ENCODE measurements at regions not wholly inside any gene's neighbourhood (a gene's known extent, or its start where the extent isn't known, plus 50 kb on each side); places are given as distances from the start of the nearest gene placed in this dataset.

GRCh38 chr10:44020322-44021111, 364.4 kb downstream of the CXCL12 start:
- no peak for DNase-seq

DNA sequence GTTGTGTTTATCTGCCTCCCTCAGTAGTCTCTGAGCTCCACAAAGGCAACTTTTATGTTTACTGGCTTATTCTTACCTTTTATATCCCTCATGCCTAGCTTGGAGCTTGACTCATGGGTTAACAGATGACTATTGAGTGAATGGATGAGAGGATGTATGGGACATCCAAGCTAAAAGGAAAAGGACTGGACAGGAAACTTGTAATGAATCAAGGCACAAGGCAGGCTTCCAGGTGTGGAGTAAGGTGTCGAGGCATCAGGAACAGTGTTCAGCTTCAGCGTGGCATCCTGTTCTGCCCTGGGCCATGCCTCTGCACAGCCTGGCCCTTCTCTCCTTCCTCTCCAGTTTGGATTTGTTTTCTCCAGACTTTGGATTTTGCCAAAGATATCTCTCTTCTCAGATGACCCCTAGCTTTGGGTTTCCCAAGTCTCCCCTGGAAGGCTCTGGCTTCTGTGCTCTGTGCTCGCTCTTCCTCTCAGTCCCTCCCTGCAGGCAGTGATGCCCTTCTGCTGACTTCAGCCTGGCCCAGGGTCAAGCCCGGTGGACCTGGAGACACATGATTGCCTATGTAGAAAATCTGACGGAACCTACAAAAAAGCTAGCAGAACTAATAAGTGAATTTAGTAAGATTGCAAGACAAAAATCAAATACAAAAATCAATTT, 367.3 kb downstream of the CXCL12 start:
- no peak for DNase-seq

GRCh38 chr10:44016589-44017482, 368.1 kb downstream of the CXCL12 start:
- no peak for DNase-seq

- no peak for DNase-seq
Measured at GRCh38 chr10:44015702-44016500, 367.2 kb upstream of the ZNF32 start.

DNA sequence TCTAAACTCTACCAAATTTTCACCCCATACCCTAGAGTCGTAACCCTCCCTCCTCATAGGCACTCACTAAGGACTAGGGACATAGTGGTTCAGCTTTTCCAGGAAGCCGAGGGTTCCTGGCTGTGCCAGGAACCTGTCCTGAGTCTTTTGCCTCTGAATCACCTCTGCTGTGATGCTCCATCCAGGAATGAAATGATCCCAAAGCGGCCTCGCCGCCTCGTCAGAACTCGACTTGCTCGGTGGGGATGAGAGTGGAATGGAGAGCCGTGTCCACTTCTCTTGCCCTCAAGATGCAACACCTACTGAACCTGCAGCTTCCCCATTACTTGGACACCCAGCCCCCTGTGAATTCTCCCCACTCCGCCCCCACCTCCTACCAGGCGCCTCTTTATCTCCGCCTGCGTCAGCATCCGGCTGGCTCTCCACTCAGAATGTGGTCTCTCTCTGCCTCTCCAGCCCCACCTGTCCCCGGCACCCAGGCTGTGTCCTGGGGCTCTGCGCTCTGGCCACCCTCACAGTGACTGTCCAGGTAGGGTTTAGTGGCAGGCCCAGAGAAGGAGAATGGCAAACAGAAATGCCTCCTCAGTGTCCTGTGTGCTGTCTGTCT, 366.1 kb upstream of the ZNF32 start:
- DNase-seq: no peak

GRCh38 chr10:44013981-44014380, 365.3 kb upstream of the ZNF32 start:
- no peak for DNase-seq

GRCh38 chr10:44012921-44013320, 364.2 kb upstream of the ZNF32 start:
- no peak for DNase-seq

DNA sequence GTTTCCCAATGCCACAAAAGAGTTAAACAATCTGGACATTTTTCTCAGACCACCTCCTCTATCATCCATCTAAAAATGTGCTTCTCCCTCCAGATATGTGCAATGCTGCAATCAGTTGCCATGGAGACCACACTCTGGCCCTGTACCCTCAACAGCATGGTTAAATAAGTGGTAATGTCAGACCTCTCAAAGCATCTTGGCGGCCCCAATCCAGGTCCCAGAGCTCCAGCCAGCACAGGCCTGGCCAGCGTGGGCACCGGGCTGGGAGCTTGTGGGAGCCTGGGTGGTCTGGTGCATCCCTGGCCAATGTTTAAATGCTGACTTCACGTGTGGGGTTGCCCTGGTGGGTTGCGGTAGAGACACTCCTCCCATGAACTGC, 362.9 kb upstream of the ZNF32 start:
- no peak for DNase-seq

DNA sequence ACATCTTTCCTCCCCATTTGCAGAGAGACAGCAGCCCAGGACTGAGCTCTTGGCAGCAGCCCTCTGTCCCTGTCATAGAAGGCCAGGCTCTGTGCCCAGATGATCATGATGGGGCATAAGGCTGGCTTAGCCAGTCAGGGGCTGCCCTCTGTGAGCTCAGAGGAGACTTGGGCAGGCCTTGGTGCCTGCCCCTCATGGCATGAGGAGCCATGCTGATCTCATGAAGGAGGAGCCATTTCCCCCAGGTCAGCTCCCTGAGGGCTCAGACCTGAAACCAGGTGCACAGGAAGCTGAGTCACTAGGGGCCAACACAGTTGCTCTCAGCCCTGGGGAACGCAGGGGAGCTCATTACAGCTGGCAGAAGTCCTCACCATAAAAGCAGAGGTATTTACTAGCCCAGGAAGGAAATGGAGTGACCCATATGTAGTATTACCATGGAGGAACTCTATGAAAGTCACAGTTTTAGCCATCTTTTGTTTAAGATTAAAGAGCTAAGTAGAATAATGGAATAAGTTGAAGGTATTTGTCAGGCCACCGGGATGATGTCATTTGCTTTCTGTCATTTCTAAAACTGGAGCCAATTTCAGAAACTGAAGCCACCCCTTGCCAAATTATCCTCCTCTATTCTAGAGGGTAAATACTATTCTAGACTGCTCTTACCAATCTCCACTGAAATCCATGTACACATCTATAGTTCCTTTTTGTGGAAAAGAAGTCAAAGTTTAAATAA, 362.4 kb upstream of the ZNF32 start:
- DNase-seq: no peak

DNA sequence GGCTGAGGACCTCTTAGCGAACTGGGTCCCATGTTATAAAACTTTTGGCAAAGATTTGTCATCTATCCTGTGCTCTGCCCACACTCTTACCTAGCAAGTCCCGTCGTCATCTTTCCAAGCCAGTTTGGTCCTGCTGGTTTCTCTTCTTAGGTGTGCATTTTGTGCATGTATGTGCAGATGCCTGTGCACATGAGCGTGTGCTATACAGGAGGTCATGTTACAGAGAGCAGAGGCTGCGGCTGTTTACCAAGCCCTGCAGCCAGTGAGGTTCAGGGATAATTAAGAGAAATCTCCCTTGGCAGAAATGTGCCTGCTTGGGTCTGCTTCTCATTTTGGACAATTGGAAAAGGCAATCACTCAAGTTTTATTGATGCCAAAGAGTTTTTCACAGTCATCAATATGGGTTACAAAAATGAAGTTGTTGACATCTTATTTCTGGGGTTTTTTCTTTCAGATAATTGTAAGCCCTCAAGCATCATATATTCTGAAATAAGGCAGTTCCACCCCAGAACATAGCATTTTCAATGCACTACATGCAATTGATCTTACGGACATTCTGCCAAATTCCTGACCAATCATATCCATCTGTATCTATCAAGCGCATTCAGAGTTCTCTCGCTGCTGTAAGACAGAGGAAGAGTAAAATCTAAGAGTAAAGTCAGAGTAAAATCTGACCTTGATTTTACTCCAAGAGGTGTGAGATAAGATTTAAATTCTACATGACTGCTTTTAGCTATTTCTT, 361.4 kb upstream of the ZNF32 start:
- no peak for DNase-seq

DNA sequence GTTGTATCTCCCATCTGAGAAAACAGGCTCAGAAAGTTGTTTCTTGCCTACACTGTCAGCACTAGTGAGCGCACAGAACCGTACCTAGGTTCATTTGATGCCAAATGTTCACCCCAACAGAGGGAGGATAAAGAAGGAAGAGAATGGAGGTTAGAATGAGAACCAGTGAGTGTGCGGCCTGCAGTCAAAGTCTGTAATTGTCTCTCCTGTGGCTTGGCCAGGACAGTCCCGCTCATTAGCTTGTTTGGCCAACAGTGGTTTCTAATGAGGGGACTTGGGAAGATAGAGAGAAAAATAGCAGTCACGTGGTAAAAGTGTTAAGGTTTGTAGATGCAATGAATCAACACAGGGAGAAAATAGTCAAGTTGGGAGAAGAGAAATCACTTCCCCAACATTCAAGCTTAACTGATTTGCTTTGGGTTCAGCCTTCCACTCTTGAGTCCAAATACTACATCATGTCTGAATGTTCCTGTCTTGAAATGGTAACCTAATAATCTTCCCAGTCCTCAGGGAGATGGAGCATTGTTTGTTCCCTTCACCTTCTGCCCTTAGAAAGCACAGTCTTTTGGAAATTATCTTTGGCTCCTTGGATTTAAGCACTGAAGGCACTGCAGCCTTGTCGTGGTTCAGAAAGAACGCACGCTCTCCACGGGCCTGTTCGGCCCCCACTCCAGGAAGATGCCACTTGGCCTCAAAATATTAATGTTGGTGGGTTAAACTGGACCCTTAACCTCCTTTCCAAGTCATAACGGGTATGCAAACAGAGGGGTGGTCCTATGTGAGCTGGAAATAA, 360.4 kb upstream of the ZNF32 start:
- no peak for DNase-seq

DNA sequence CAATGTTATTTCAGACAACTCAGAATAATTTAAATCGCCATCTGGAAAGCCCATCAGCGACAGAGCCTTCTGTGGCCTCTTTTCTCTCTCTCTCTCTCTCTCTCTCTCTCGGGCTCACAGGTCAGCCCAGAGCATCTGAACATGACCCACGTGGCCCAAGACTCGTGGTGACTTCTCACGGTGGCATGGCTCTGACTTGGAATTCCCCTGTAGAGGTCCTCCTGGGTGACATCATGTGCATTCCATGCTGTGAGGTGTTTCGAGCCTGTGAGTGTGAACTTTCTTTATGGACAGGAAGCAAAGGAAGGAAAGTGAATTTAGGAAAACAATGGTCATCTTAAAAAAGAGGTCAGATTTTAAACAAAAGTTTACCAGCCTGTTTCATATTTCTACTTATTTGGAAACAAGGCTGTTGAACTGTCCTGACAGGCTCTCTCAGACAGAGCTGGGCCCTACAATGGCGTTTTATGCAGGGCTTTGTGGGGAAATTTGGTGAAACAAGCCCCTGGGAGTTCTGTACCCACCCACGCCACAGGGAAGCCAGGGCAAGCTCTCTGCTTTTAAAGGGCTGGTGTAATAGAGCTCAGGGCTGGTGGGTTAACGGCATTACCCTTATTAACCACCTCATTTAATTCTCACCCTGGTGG, 359.7 kb upstream of the ZNF32 start:
- no peak for DNase-seq

- no peak for DNase-seq
Measured at GRCh38 chr10:44006771-44007170, 358.1 kb upstream of the ZNF32 start.

GRCh38 chr10:44005788-44006099, 357.1 kb upstream of the ZNF32 start:
- DNase-seq: no peak

- no peak for DNase-seq
Measured at GRCh38 chr10:44004913-44005787, 356.5 kb upstream of the ZNF32 start.

- DNase-seq: no peak
Measured at GRCh38 chr10:43998021-43998809, 349.5 kb upstream of the ZNF32 start.

GRCh38 chr10:43997330-43997729, 348.6 kb upstream of the ZNF32 start:
- DNase-seq: no peak

DNA sequence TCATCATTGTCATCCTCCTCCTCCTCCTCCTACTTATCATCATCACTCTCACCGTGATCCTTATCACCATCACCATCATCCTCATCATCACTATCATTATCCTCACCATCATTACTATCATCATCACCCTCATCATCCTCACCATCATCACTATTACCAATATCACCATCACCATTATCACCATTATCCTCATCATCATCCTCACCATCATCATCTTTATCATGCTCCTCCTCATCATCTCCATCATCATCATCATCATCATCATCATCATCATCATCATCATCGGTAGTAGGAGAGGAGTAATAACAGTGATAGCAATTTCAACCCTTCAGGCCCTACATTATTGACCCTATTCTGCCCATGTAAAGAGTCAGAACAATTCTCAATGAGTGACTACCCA, 345.9 kb upstream of the ZNF32 start:
- DNase-seq: no peak

All from DMS 273 treated with DMSO at 0.1 percent for 48 hours (cell line).